H1 (cell line): ENCODE measurements at regions not wholly inside any gene's neighbourhood (a gene's known extent, or its start where the extent isn't known, plus 50 kb on each side); places are given as distances from the start of the nearest gene placed in this dataset.

Experiments
- GABPA ChIP-seq: IDR thresholded peaks from 2 replicates; pipeline ENCODE4 v1.6.1; 2011; ENCODE audit warnings: mild to moderate bottlenecking, low read length, moderate library complexity, borderline replicate concordance; ENCODE audit not compliant: insufficient read depth
- KDM1A ChIP-seq: fragments of 200-600, 300-600 bp; sonication (generic); IDR thresholded peaks from 2 replicates; pipeline ENCODE4 v1.7.1; 2016; ENCODE audit warnings: mild to moderate bottlenecking, low read length, borderline replicate concordance

DNA sequence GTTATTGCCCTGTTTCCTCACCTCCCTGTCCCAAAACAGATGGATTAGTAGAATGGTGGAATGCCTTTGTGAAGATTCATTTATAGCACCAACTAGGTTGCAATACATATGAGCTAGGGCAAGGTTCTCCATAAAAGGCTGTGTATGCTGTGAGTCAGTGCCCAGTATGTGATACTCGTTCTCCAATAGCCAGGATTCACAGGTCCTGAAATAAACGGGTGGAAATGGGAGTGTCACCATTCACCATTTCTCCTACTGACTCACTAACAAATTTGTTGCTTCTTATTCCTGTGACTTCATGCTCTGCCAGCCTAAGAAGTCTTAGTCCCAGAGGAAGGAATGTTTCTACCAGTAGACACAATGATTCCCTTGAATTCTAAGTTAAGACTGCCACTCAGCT lies 1745.4 kb downstream of the SLITRK1 start (continued):
- TF ChIP-seq GABPA (no peak), KDM1A (no peak)
